CD14-positive monocyte (primary cell): ENCODE measurements at regions not wholly inside any gene's neighbourhood (a gene's known extent, or its start where the extent isn't known, plus 50 kb on each side); places are given as distances from the start of the nearest gene placed in this dataset.

Experiments used
- DNase-seq, 3 donors: peaks; one replicate each; pipeline ENCODE4 v3.0.0-alpha.2; 2011 to 2022
- H2AFZ ChIP-seq: 2 replicates; pipeline ENCODE4 v1.6.0; 2012; ENCODE audit warnings: mild to moderate bottlenecking, low read depth, low read length, inconsistent platforms; ENCODE audit not compliant: insufficient read depth, poor library complexity, severe bottlenecking
- H3K27ac ChIP-seq, 2 donors: 1 replicate in 1 of 2; 2 replicates in 1 of 2; pipeline ENCODE4 v1.5.1; 2012 to 2013; ENCODE audit warnings: low read length in 2 of 2, control low read depth in 1 of 2, inconsistent platforms in 1 of 2, low read depth in 1 of 2, mild to moderate bottlenecking in 1 of 2
- H3K27me3 ChIP-seq, 2 donors: one replicate each; pipeline versions ENCODE4 v1.6.0 to v1.6.1; 2011 to 2013; ENCODE audit warnings: low read length in 2 of 2; ENCODE audit not compliant: control insufficient read depth in 2 of 2, insufficient read depth in 2 of 2
- H3K36me3 ChIP-seq, 2 donors: replicated peaks in 1 of 2; 1 replicate in 1 of 2; 2 replicates in 1 of 2; pipeline versions ENCODE4 v1.5.1 to v1.6.1; 2012 to 2013; ENCODE audit warnings: low read length in 2 of 2, control low read depth in 1 of 2, inconsistent platforms in 1 of 2, mild to moderate bottlenecking in 1 of 2; ENCODE audit not compliant: insufficient read depth in 2 of 2, control insufficient read depth in 1 of 2
- H3K4me1 ChIP-seq, 2 donors: 1 replicate in 1 of 2; 2 replicates in 1 of 2; pipeline versions ENCODE4 v1.5.1 to v1.6.1; 2012 to 2013; ENCODE audit warnings: low read length in 2 of 2, control low read depth in 1 of 2, inconsistent platforms in 1 of 2, mild to moderate bottlenecking in 1 of 2, moderate library complexity in 1 of 2; ENCODE audit not compliant: insufficient read depth in 2 of 2, control insufficient read depth in 1 of 2
- H3K4me2 ChIP-seq: replicated peaks from 2 replicates; pipeline ENCODE3; 2012; ENCODE audit warnings: low read length, moderate library complexity, mild to moderate bottlenecking; ENCODE audit not compliant: poor library complexity, severe bottlenecking; ENCODE audit errors: extremely low read depth
- H3K4me3 ChIP-seq, 3 experiments: fragments of 200-600 bp in 1 of 3; sonication (generic) in 1 of 3; replicated peaks in 1 of 3; 1 replicate in 2 of 3; 2 replicates in 1 of 3; pipeline ENCODE4 v1.5.1; 2011 to 2013; ENCODE audit warnings: low read length in 3 of 3, mild to moderate bottlenecking in 3 of 3, control low read depth in 2 of 3, low read depth in 2 of 3, inconsistent platforms in 1 of 3, moderate library complexity in 1 of 3
- H3K79me2 ChIP-seq: 2 replicates; pipeline ENCODE4 v1.6.0; 2012; ENCODE audit warnings: mild to moderate bottlenecking, control low read depth, inconsistent platforms, low read length, moderate library complexity; ENCODE audit not compliant: insufficient read depth
- H3K9ac ChIP-seq: 2 replicates; pipeline ENCODE4 v1.6.0; 2017; ENCODE audit warnings: low read length, mild to moderate bottlenecking; ENCODE audit not compliant: insufficient read depth, poor library complexity, severe bottlenecking
- H3K9me3 ChIP-seq, 2 donors: replicated peaks in 1 of 2; 1 replicate in 1 of 2; 2 replicates in 1 of 2; pipeline versions ENCODE4 v1.5.1 to v1.6.1; 2012 to 2013; ENCODE audit warnings: low read length in 2 of 2, control low read depth in 1 of 2; ENCODE audit not compliant: control insufficient read depth in 1 of 2, insufficient read depth in 1 of 2
- H4K20me1 ChIP-seq: 2 replicates; pipeline ENCODE4 v1.6.0; 2012; ENCODE audit warnings: mild to moderate bottlenecking, low read length, control low read depth, moderate library complexity; ENCODE audit not compliant: insufficient read depth
- H3K27ac Mint-ChIP-seq, 7 donors: one replicate each; pipeline ENCODE4 v1.8.0; 2020; ENCODE audit warnings: mild to moderate bottlenecking in 7 of 7, mixed read lengths in 7 of 7, moderate library complexity in 6 of 7, inconsistent platforms in 2 of 7
- H3K27me3 Mint-ChIP-seq, 3 donors: one replicate each; pipeline ENCODE4 v1.8.0; 2021 to 2022; ENCODE audit warnings: low read depth in 3 of 3, mild to moderate bottlenecking in 3 of 3, mixed read lengths in 3 of 3, moderate library complexity in 3 of 3, inconsistent platforms in 1 of 3
- H3K36me3 Mint-ChIP-seq, 2 donors: one replicate each; pipeline ENCODE4 v1.8.0; 2020; ENCODE audit warnings: mixed read lengths in 2 of 2, inconsistent platforms in 1 of 2, mild to moderate bottlenecking in 1 of 2
- H3K4me1 Mint-ChIP-seq: one replicate; pipeline ENCODE4 v1.8.0; 2020; ENCODE audit warnings: mild to moderate bottlenecking, mixed read lengths
- H3K4me3 Mint-ChIP-seq, 2 donors: one replicate each; pipeline ENCODE4 v1.8.0; 2020; ENCODE audit warnings: mild to moderate bottlenecking in 2 of 2, mixed read lengths in 2 of 2, moderate library complexity in 1 of 2
- H3K9me3 Mint-ChIP-seq, 7 donors: one replicate each; pipeline ENCODE4 v1.8.0; 2020 to 2022; ENCODE audit warnings: mixed read lengths in 7 of 7, mild to moderate bottlenecking in 6 of 7, moderate library complexity in 6 of 7, inconsistent platforms in 2 of 7
- CTCF ChIP-seq: fragments of 200-600 bp; IDR thresholded peaks from one replicate; pipeline ENCODE4 v1.8.0; 2022; ENCODE audit warnings: antibody characterized with exemption, mild to moderate bottlenecking
- WGBS: methylation state at CpG from one replicate; pipeline ENCODE4 v1.1.5; 2013; ENCODE audit warnings: missing lambda C conversion rate; ENCODE audit not compliant: insufficient coverage; 5-methylcytosine and 5-hydroxymethylcytosine counted together
- intact Hi-C, 2 donors: fragments of 100-400 bp; cut with micrococcal nuclease; formaldehyde crosslinking; loops; one replicate each; pipeline versions ENCODE4 v1.15.0 to v1.15.1; 2023

- Histone ChIP-seq H4K20me1 (no peaks in the 10 kb centered on the region), H2AFZ (no peak overlapping the region), H3K4me1 (no peaks in the 10 kb centered on the region), H3K9me3 (peaks cover 6 to 13% of the 10 kb centered on the region in 2 donors), H3K27me3 (no peaks in the 10 kb centered on the region), H3K36me3 (no peaks in the 10 kb centered on the region), H3K27ac (no peak overlapping the region), H3K4me2 (no peak overlapping the region), H3K4me3 (no peak overlapping the region), H3K79me2 (no peaks in the 10 kb centered on the region), H3K9ac (no peak overlapping the region)
- H3K9me3 Mint-ChIP-seq: peaks cover 2 to 16% (median 7%) of the 10 kb centered on the region in 7 donors
- no peaks in the 10 kb centered on the region for H3K27me3 Mint-ChIP-seq
- 79% methylated on average over 2 of the region's 3 CpGs for WGBS
- H3K4me3 Mint-ChIP-seq: no peak overlapping the region
- H3K36me3 Mint-ChIP-seq: no peaks in the 10 kb centered on the region
- TF ChIP-seq CTCF: no peak
- no peak overlapping the region for H3K27ac Mint-ChIP-seq
- no peaks in the 10 kb centered on the region for H3K4me1 Mint-ChIP-seq
- no peak for DNase-seq
- intact Hi-C loops: no loop called here
Observed at GRCh38 chr5:20617841-20618240, 629.8 kb upstream of the CDH18 start.

GRCh38 chr5:20615888-20616563 is 628.0 kb upstream of the CDH18 start:
- Histone ChIP-seq H3K9me3 (peaks cover 10 to 16% of the 10 kb centered on the region in 2 donors), H3K36me3 (no peaks in the 10 kb centered on the region), H3K27ac (no peak overlapping the region), H3K79me2 (no peaks in the 10 kb centered on the region), H3K4me2 (no peak overlapping the region), H3K4me3 (no peak overlapping the region), H3K9ac (no peak overlapping the region), H3K4me1 (no peaks in the 10 kb centered on the region), H2AFZ (no peak overlapping the region), H3K27me3 (no peaks in the 10 kb centered on the region), H4K20me1 (no peaks in the 10 kb centered on the region)
- H3K27ac Mint-ChIP-seq: no peak overlapping the region
- intact Hi-C loops: no loop called here
- H3K27me3 Mint-ChIP-seq: no peaks in the 10 kb centered on the region
- no peaks in the 10 kb centered on the region for H3K4me1 Mint-ChIP-seq
- H3K36me3 Mint-ChIP-seq: no peaks in the 10 kb centered on the region
- H3K9me3 Mint-ChIP-seq: peaks cover 5 to 21% (median 10%) of the 10 kb centered on the region in 7 donors
- no peak for TF ChIP-seq CTCF
- WGBS: 89% methylated on average over 10 of the region's 21 CpGs
- no peak overlapping the region for H3K4me3 Mint-ChIP-seq
- DNase-seq: no peak
